DMS153 treated with DMSO at 0.1 percent for 48 hours (cell line): ENCODE measurements at regions not wholly inside any gene's neighbourhood (a gene's known extent, or its start where the extent isn't known, plus 50 kb on each side); places are given as distances from the start of the nearest gene placed in this dataset.
"Not testable (repeated sequence)": the region's sequence is repeated elsewhere in the genome, so short reads cannot be mapped to it uniquely, and the experiment has no call there.

Experiments
- DNase-seq: peaks from one replicate; lab custom pipeline; 2025; ENCODE audit not compliant: unreplicated experiment; lab: John Stamatoyannopoulos, UW

DNA sequence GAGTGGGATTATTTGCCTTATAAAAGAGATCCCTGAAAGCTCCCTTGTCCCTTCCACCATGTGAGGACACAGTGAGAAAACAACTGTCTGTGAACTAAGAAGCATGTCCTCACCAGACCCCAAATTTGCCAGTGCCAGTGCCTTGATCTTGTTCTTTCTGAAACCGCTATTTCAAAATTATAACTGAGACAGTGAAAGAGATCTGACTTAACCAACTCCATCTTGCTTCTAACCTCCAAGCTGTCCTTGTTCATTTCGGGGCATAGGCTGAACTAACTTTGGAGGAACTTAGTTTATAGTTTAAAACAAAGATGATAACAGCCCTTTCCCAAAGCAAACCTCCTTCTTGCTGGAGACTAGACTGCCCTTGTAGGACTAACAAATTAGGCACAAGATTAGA lies 563.9 kb downstream of the ADCYAP1 start:
- no peak for DNase-seq

DNA sequence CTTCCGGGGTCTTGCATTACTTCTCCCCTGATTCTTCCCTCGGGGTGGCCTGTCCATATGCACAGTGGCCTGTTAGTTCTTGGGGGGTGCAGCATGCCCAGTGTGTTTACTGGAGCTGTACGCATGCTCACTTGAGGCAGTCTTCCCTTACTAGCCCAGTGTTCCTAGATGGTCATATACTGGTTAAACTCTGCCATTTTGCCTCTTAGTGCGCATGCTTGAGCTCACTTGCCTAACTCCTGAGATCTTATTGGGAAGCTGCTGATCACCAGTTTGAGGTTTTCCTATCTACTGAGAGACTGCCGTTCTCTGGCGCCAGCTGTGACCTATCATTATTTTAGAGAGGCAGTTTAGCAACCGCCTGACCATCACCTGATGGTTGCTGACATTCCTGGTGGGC lies 571.2 kb downstream of the ADCYAP1 start:
- no peak for DNase-seq

DNA sequence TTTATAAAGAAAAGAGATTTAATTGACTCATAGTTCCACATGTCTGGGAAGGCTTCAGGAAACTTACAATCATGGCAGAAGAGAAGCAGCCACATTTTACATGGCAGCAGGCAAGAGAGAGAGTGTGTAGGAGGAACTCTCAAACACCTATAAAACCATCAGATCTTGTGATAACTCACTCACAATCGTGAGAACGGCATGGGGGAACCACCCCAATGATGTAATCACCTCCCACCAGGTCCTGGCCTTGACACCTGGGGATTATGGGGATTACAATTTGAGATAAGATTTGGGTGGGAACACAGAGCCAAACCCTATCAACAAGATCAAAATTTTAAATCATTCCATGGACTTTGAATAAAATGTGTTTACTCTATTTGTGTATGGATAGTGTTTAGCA lies 575.6 kb downstream of the ADCYAP1 start:
- DNase-seq, result no peak

DNA sequence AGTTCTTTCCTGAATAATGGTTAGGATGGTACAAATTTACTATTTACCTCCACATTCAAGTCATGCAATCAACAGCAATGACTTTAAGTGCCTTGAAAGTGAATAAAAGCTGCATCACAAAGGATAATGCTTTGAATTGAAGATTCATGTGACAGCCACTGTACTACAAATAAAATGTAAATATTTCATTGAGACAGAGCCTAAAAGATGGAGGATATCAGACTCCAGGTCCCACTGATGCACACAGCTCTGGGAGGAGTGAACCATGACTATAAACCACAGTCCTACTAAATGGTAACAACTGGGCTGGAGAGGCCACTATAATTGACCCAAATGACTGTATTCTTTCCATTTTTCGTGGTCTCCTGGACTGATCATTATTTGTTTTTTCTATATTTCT lies 576.9 kb downstream of the ADCYAP1 start:
- DNase-seq, result no peak

DNA sequence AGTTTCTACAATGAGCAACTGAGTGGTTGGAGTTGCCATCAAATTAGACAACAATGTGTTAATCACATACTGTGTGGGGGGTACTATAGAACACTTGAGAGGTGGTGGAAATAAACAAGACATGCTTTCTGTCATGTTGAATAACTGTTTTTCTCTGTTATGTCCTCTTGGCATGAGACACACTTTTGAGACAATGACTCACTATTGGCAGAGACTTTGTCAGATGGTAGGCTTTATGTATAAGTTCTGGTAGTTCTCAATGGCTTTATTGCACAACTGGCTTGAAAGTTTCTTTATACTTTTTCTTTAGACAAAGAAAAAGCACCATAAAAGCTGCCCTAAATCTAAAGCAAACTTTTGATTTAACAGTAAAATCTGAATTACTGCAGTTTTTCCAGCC lies 578.7 kb downstream of the ADCYAP1 start:
- no peak for DNase-seq

DNA sequence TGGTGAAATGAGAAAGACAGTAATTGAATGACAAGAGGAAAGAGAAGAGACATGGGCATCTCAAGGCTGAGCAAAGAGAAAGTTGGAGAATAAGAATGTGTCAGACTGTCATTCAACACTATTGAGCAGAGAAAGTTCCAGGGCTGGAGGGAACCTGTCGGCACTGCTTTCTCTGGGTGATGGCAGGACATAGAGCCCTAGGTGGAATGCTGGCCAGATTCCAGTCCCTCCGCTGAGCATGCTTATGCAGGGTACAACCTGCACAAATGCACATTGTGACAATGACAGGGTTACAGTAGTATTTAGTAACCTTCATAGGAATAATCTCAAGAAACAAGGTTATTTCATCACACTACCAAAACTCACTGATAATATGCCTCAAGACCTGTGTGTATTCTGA lies 582.8 kb downstream of the ADCYAP1 start:
- no peak for DNase-seq

DNA sequence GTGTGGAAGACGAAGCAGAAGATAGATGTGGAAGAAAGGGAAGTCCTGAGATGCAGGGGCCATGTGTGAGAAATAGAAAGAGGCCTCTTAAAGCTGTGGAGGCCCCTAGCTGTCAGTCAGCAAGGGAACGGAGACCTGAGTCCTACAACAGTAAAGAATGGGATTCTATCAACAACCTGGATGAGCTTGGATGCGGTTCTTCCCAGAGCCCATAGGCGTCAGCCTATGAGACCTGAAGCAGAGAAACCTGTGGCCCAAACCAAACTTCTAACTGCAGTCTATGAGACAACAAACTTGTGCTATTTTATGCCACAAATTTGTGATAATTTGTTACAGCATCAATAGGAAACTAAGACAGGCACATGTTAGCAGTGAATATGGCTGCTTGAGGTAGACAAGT lies 583.7 kb downstream of the ADCYAP1 start:
- DNase-seq, result no peak

DNA sequence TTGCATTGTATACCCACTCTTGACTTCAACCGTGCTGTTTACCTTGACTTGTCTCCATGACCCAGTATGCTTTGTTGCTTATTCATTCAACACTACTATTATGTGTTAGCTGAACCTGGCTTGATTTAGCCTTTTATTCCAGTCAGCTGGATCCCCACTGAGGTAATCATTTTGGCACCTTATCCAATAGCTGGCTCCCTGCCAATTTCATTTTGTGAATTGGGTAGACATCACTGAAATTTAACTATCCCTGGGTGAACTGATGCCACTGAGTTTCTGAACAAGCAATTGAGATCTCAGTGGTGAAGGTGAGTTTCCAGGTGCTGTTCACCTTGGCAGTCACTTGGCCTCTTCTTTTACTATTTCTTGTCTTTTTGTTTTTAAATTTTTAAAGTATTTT lies 584.3 kb downstream of the ADCYAP1 start:
- peak; percentile 44 for DNase-seq

DNA sequence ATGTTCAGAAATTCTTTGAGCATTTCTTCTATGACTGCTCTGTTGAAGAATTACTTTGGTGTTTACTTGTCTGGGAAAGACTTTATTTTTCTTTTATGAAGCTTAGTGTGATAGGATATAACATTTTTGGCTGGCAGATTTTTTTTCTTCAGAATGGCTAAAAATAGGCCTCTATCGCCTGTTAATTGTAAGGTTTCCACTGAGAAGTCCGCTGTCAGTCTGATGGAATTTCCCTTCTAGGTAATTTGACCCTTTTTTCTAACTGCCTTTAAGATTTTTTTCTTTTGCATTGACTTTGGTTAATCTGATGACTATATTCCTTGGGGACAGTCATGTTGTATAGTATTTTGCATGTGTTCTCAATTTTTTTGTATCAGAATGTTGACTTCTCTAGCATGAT lies 590.7 kb downstream of the ADCYAP1 start:
- no peak for DNase-seq

DNA sequence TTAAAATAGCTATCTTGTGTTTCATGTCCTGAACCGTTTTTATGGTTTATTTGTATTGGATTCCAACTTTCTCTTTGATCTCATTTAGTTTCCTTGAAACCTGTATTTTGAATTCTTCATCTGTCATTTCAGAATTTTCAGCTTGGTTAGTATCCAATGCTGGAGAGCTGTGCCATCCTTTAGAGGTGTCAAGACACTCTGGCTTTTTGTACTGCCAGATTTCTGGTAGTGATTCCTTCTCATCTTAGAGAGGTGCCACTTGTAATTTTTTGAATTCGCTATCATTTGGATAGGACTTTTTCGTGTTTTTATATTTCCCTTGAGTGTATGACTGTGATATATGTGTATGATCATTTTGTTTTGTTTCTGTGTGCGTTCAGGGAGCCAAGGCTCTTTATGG lies 591.4 kb downstream of the ADCYAP1 start:
- no peak for DNase-seq

DNA sequence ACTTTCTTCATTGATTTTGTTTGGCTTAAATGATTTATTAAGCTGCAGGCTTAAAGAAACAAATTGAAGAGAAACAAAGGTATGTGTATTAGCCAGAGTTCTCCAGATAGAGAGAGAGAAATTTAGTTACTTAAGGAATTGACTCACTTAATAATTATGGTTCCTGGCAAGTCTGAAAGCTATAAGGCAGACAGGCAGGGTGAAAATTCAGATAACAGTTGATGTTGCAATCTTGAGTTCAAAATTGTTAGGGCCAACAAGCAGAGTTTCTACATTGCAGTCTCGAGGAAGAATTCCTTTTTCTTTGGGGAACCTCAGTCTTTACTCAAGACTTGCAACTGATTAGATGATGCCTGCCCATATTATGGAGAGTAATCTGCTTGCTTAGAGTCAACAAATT lies 593.5 kb downstream of the ADCYAP1 start:
- DNase-seq, result no peak

DNA sequence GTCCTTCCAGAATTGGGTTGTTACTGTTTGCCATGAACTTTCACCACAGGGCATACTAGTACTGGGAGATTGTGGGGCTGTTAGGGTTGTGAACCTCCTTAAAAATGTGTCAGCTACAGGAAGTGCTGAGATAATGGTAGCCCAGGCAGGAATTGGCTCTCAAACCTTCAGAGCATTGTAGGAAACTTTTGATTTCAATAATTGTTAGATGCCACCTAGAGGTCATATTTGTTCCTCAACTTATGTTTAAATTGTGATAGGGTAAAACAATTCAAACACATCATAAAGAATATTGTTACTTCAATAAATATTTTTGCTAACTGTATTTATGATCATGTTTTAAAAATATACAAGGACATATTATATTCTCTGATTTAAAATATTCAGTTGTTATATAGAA lies 594.6 kb downstream of the ADCYAP1 start:
- DNase-seq, result no peak

DNA sequence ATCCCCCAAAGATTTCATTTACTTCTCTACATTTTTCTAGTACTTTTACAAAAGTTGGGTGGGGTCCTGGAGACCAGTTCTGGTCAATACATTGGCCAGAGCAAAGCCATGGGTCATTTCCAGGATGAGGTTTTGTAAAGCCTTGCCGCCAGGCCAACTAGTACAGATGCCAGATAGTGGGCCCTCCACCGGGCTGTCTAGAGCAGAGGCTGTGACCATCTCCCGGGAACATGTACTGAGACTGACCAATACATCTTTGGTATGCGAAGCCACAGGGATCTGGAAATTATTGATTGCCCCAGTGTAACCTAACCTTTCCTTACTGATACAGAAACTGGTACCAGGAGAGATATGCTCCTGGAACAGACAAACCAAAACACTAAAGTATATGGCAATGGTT lies 599.2 kb downstream of the ADCYAP1 start:
- no peak for DNase-seq

DNA sequence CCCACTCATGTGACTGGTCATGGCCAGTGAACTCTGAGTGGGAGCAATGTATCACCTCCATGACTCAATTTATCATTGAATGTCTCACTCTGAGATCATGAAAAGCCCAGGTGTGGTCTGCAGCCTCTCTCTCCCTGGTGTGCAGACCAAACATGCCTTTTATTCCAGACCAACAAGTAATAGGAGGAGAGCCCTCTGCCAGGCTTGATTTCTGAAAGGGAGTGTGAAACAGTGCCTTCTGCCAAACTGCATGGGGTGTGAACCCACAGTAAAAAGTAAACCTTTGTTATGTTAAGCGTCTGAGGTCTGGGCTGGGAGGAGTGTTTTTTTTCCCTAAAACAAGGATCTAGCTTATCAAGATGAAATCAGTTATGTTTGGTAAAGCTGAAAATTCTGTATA lies 601.2 kb downstream of the ADCYAP1 start:
- DNase-seq, result no peak

DNA sequence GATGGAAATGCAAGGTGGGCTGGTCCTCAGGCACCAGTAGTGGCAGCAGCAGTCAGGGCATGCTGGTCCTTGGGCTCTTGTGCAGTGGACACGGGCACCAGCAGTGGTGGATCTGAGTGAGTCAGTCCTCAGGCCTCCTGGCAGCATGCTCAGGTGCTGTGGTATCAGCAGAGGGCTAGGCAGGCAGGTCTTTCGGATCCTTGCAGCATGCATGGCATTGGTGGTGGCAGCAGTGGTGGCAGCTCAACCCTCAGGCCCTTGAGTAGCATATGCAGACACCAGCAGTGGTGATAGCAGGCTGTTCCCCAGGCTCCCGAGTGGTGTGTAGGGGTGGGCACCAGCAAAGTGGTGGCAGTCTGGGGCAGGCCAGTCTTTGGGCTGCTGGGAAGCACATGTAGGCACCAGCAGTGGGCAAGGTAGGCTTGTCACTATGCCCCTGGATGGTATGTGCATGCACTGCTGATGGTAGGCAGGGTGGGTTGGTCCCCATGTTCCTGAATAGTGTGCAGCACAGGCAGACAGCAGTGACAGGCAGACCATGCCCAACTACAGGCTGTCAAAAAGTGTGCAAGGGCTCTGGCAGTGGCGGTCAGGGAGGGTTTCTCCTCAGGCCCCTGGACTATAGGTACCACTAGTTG lies 606.0 kb downstream of the ADCYAP1 start:
- no peak for DNase-seq

DNA sequence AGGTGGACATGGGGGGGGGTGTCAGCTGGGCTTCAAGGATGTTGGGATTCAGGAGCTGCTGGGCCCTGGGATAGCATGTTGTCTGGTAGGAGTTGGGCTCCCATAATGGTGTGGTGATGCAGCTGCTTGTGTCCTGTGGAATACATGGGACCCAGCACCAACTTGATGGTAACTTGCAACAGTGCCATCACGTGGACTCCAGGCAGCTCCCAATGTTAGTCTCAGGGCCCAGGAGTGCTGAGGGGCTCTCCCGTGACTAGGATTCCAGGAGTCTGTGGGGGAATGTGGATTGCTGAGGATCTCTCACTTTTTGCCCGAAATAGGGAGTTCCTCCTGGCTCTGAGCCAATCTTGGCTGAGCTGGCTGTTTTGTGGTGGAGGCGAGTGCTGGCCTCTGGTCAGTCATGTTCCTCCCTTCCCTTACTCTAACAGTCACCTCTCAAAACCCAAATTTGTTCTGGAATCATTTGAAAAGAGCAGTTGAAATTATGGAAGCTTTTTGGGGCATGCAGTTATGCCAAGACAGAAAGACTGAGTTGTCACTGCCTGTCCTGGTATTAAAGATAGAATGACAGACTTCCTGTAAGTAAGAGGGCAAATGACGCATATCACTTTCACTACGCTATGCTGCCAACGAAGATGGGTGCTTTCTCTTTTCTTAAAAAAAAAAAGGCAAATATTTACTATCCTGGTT lies 607.1 kb downstream of the ADCYAP1 start:
- no peak for DNase-seq

DNA sequence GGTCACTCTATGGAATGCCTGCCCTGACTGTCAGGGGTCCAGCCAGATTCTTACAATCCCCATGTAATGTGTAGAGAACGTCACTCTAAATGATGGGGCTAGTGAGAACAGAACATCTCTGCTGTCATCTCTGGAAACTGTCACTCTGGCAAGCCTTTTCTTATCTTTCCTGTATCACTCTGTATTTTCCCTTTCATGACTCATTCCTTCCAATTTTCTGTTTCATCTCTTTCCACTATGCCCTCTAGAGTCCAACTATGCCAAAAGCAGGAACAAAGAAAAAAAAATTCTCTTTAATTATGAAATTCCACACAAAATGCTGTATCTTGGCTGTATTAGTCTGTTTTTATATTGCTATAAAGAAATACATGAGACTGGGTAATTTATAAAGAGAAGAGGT lies 608.8 kb downstream of the ADCYAP1 start:
- no peak for DNase-seq

DNA sequence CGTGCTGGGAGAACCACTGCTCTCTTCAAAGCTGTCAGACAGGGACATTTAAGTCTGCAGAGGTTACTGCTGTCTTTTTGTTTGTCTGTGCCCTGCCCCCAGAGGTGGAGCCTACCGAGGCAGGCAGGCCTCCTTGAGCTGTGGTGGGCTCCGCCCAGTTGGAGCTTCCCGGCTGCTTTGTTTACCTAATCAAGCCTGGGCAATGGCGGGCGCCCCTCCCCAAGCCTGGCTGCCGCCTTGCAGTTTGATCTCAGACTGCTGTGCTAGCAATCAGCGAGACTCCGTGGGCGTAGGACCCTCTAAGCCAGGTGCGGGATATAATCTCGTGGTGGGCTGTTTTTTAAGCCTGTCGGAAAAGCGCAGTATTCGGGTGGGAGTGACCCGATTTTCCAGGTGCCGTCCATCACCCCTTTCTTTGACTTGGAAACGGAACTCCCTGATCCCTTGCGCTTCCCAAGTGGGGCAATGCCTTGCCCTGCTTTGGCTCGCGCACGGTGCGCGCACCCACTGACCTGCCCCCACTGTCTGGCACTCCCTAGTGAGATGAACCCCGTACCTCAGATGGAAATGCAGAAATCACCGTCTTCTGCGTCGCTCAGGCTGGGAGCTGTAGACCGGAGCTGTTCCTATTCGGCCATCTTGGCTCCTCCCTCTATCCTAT lies 617.0 kb downstream of the ADCYAP1 start:
- DNase-seq, result not testable (repeated sequence)

DNA sequence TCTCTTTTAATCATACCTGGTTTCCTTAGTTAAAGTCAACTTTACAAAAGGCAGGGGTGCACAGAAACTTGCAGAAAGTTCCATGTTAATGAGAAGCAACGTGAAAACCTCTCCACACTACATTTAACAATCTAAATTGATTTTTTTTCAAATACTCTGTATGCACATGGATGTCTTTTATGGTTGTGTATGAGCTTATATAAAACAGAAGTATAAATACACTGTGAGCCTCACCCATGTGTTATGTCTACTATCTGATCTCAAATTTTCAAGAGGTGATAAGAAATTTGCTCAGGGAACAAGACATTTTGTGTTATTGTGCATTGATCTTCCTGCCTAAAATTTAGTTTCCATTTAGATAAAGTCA lies 617.6 kb downstream of the ADCYAP1 start:
- DNase-seq, result no peak

DNA sequence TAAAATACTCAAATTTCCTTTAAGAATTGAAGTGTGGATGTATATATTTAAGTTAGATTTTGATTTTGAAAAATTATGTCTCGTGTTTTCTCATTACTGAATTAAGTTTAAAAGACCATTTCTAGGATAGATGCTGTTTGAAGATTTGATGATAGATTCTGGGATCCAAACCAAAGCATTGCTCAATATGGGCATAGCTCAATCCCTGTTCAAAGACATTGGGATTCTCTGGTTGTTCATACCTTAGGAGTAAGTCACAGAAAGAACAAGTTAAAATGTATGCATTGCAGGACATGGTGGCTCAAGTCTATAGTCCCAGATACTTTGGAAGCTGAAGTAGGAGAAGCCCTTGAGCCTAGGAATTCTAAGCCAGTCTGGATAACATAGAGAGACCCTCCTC lies 622.3 kb downstream of the ADCYAP1 start:
- DNase-seq, result no peak

DNA sequence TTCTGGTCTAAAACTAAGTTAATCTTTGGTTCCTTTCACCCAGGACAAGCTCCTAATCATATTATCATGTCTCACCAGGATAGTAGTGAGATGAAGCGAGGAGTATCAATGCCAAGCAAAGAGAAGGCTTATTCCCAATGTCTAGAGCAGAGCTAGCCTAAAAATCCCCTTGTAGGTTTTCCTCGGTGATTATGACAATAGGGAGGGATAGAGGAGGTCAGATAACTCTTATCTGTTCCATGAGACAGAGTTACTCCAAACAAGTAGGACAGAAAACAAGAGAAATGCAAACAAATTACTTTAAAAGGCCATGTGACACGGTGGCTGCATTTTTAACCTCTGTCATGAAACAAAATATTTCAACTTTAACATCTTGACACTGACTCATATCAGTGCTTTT lies 623.1 kb downstream of the ADCYAP1 start:
- DNase-seq, result no peak

DNA sequence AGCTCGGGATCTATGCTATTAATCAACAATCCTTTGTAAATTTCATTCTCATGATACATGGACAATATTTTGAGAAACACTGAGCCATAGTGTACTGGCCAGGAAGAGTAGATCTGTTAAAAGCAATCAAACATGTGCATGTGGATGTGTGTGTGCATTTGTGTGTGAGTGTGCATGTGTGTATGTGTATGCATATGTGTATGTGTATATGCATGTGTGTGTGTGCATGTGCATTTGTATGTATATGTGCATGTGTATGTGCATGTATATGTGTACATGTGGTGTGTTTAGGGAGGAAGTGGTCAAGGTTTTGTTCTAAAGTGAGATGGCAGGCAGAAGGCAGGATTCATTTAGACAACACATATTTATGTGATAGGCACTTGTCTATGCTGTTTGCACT lies 623.8 kb downstream of the ADCYAP1 start:
- DNase-seq, result no peak
